AG09319 (cell line): ENCODE measurements at regions not wholly inside any gene's neighbourhood (a gene's known extent, or its start where the extent isn't known, plus 50 kb on each side); places are given as distances from the start of the nearest gene placed in this dataset.
"Not testable (repeated sequence)": the region's sequence is repeated elsewhere in the genome, so short reads cannot be mapped to it uniquely, and the experiment has no call there.

ENCODE experiments used
- DNase-seq: peaks from one replicate; pipeline ENCODE4 v3.0.0-alpha.2; 2010; ENCODE audit warnings: low read depth; ENCODE audit errors: extremely low read depth
- CTCF ChIP-seq: IDR thresholded peaks from 2 replicates; pipeline ENCODE4 v1.5.1; 2011; ENCODE audit warnings: low read depth, mild to moderate bottlenecking, inconsistent platforms, low read length, moderate library complexity

- DNase-seq, result no peak
- no peak for TF ChIP-seq CTCF
These were observed 71.6 kb downstream of the TFAP2A start for GRCh38 chr6:10343320-10343719.

GRCh38 chr6:10341605-10342004, 73.3 kb downstream of the TFAP2A start:
- TF ChIP-seq CTCF, result no peak
- DNase-seq, result no peak

GRCh38 chr6:10338151-10338550, 76.7 kb downstream of the TFAP2A start:
- TF ChIP-seq CTCF, result no peak

GRCh38 chr6:10337376-10337775, 77.5 kb downstream of the TFAP2A start:
- not testable (repeated sequence) for DNase-seq

More at GRCh38 chr6:10338151-10338550, 76.7 kb downstream of the TFAP2A start:
- DNase-seq, result no peak

- DNase-seq, result no peak
- no peak for TF ChIP-seq CTCF
These were observed 82.8 kb downstream of the TFAP2A start for GRCh38 chr6:10332111-10332510.

- no peak for DNase-seq
- no peak for TF ChIP-seq CTCF
These were observed 83.4 kb downstream of the TFAP2A start for GRCh38 chr6:10331334-10331968.

GRCh38 chr6:10330515-10330914, 84.4 kb downstream of the TFAP2A start:
- TF ChIP-seq CTCF, result no peak
- DNase-seq, result no peak

- TF ChIP-seq CTCF, result no peak
- DNase-seq, result no peak
These were observed 91.9 kb downstream of the TFAP2A start for GRCh38 chr6:10323018-10323417.
